ENCODE measurements at regions not wholly inside any gene's neighbourhood (a gene's known extent, or its start where the extent isn't known, plus 50 kb on each side); places are given as distances from the start of the nearest gene placed in this dataset.

DNA sequence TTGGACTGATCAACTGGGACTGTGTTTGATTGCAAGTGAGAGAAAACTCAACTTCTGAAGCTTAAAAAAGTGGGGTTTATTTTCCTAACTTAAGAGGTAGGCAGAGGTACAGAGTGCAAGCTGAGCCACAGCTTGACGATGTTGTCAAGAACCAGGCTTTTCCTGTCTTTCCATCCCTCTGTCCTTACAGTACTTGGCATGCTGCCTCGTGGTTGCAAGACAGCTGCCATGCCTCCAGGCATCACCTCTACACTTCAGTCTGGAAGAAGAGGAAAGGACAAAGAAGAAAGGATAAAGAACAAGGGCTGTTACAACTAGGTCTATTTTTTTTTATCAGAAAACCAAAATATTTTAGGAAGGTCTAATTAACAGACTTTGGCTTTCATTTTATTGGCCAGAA is 51.8 kb upstream of the GALNT15 start:
- Histone ChIP-seq H3K9me3 (no peaks in the 10 kb centered on the region), H3K4me3 (no peak overlapping the region), H3K36me3 (ENCODE audit: low read depth, missing control alignments) (no peaks in the 10 kb centered on the region), H3K27ac (no peak overlapping the region), H3K27me3 (no peaks in the 10 kb centered on the region), H3K4me1 (no peaks in the 10 kb centered on the region)
- TF ChIP-seq, protein P1, sequence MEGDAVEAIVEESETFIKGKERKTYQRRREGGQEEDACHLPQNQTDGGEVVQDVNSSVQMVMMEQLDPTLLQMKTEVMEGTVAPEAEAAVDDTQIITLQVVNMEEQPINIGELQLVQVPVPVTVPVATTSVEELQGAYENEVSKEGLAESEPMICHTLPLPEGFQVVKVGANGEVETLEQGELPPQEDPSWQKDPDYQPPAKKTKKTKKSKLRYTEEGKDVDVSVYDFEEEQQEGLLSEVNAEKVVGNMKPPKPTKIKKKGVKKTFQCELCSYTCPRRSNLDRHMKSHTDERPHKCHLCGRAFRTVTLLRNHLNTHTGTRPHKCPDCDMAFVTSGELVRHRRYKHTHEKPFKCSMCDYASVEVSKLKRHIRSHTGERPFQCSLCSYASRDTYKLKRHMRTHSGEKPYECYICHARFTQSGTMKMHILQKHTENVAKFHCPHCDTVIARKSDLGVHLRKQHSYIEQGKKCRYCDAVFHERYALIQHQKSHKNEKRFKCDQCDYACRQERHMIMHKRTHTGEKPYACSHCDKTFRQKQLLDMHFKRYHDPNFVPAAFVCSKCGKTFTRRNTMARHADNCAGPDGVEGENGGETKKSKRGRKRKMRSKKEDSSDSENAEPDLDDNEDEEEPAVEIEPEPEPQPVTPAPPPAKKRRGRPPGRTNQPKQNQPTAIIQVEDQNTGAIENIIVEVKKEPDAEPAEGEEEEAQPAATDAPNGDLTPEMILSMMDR (IDR thresholded peaks at IDR 0.05) = no peak
- no peak for TF ChIP-seq POLR2A (IDR thresholded peaks at IDR 0.05)
- WGBS, 2 donors = 90 to 94% methylated on average over 2 of the region's 2 CpGs
- intact Hi-C loops (cut with DNase I; ENCODE audit: low total_unique reads) = no loop called here
- no peak for DNase-seq

DNA sequence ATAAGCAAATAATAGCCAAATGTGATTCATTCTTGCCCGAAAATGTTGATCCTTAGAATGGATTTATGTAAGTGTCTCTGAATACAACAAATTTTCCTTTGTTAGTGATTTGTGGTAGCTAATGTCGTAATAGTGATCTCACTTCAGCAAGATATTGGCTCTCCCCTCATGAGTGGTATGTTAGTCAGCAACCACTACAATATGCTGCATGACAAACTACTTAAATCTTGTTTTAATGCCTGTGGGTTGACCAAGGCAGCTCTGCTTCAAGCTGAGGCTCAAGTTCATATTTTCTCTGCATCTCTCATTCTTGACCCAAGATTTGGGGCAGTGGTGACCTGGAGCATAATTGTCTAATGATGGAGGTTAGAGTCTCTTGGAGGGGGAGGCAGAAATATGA is 49.8 kb upstream of the GALNT15 start:
- no peak for TF ChIP-seq POLR2A (IDR thresholded peaks at IDR 0.05)
- TF ChIP-seq, protein P1 (IDR thresholded peaks at IDR 0.05) = no peak
- no peaks in the 10 kb centered on the region for H3K9me3 ChIP-seq
- H3K36me3 ChIP-seq (ENCODE audit: low read depth, missing control alignments) = no peaks in the 10 kb centered on the region
- no peaks in the 10 kb centered on the region for H3K4me1 ChIP-seq
- H3K27ac ChIP-seq = no peak overlapping the region
- intact Hi-C loops (cut with DNase I; ENCODE audit: low total_unique reads) = no loop called here
- DNase-seq = no peak
- WGBS, 2 donors = 89 to 98% methylated on average over 2 of the region's 2 CpGs
- no peak overlapping the region for H3K4me3 ChIP-seq
- no peaks in the 10 kb centered on the region for H3K27me3 ChIP-seq

MicroRNAs in the stretch of these regions (microRNA counts, 767-probe panel; counts per million panel counts)
- 0 to 152 counts per million in 2 donors for microRNA hsa-miR-563

Small RNA genes in the stretch of these regions (microRNA-seq; reads per million reads assigned to microRNA genes)
- gene MIR563 (ENCODE audit: borderline number of aligned reads in 2 of 2, borderline replicate concordance in 1 of 2) = 0 reads per million in 2 donors

Small RNA genes in the stretch of these regions (small RNA-seq; reads per million reads assigned to genes)
- gene MIR563 = 0 reads per million in 2 donors
